Brain microvascular endothelial cell (primary cell): ENCODE measurements at regions not wholly inside any gene's neighbourhood (a gene's known extent, or its start where the extent isn't known, plus 50 kb on each side); places are given as distances from the start of the nearest gene placed in this dataset.
"Not testable (repeated sequence)": the region's sequence is repeated elsewhere in the genome, so short reads cannot be mapped to it uniquely, and the experiment has no call there.

Experiments used
- DNase-seq: peaks from one replicate; pipeline ENCODE4 v3.0.0-alpha.2; 2020
- H3K27ac ChIP-seq: fragments of 250-450 bp; sonication (Bioruptor Pico); 2 replicates; pipeline ENCODE4 v1.5.1; 2020; ENCODE audit warnings: mild to moderate bottlenecking, moderate library complexity
- H3K27me3 ChIP-seq: fragments of 250-450 bp; sonication (Bioruptor Pico); replicated peaks from 2 replicates; pipeline ENCODE4 v1.5.1; 2020; ENCODE audit warnings: mild to moderate bottlenecking
- H3K36me3 ChIP-seq: fragments of 250-450 bp; sonication (Bioruptor Pico); replicated peaks from 2 replicates; pipeline ENCODE4 v1.5.1; 2020; ENCODE audit warnings: mild to moderate bottlenecking
- H3K4me3 ChIP-seq: 2 replicates; pipeline ENCODE4 v1.5.1; 2011; ENCODE audit warnings: low read depth, mild to moderate bottlenecking, control low read depth, low read length, moderate library complexity
- CTCF ChIP-seq: IDR thresholded peaks from 2 replicates; pipeline ENCODE4 v1.5.1; 2011; ENCODE audit warnings: low read depth, mild to moderate bottlenecking, moderate library complexity, low read length, control low read depth, inconsistent platforms; ENCODE audit errors: missing control alignments
- in situ Hi-C: cut with HindIII; loops from 2 replicates; pipeline ENCODE4 v1.10.0; 2017; ENCODE audit warnings: low sequenced_read_pairs, low pct_ligation_motif_present

- Histone ChIP-seq H3K36me3 (no peaks in the 10 kb centered on the region), H3K27me3 (no peaks in the 10 kb centered on the region), H3K4me3 (no peak overlapping the region), H3K27ac (no peak overlapping the region)
- in situ Hi-C loops = no loop called here
- TF ChIP-seq CTCF = no peak
- no peak for DNase-seq
These were observed 593.1 kb upstream of the CAMK1G start for GRCh38 chr1:208990456-208990855.

GRCh38 chr1:208997053-208997452, 586.5 kb upstream of the CAMK1G start:
- H3K36me3 ChIP-seq, H3K27me3 ChIP-seq, H3K27ac ChIP-seq, H3K4me3 ChIP-seq, in situ Hi-C loops, DNase-seq: not testable (repeated sequence)

- in situ Hi-C loops = no loop called here
- DNase-seq = no peak
- Histone ChIP-seq H3K36me3 (no peaks in the 10 kb centered on the region), H3K4me3 (no peak overlapping the region), H3K27ac (no peak overlapping the region), H3K27me3 (no peaks in the 10 kb centered on the region)
- TF ChIP-seq CTCF = peak; percentile 30
These were observed 585.7 kb upstream of the CAMK1G start for GRCh38 chr1:208997726-208998312.

- in situ Hi-C loops = no loop called here
- DNase-seq = no peak
- no peak for TF ChIP-seq CTCF
These were observed 574.9 kb upstream of the CAMK1G start for GRCh38 chr1:209008586-209008985.

GRCh38 chr1:209010475-209011230, 572.9 kb upstream of the CAMK1G start:
- H3K27ac ChIP-seq = no peak overlapping the region
- no peak for DNase-seq
- H3K27me3 ChIP-seq = no peaks in the 10 kb centered on the region
- no peaks in the 10 kb centered on the region for H3K36me3 ChIP-seq
- in situ Hi-C loops = no loop called here
- no peak for TF ChIP-seq CTCF
- H3K4me3 ChIP-seq = no peak overlapping the region

More at GRCh38 chr1:209008586-209008985, 574.9 kb upstream of the CAMK1G start:
- Histone ChIP-seq H3K27me3 (no peaks in the 10 kb centered on the region), H3K4me3 (no peak overlapping the region), H3K27ac (no peak overlapping the region), H3K36me3 (no peaks in the 10 kb centered on the region)

GRCh38 chr1:209012443-209013196, 570.9 kb upstream of the CAMK1G start:
- no peak overlapping the region for H3K4me3 ChIP-seq
- H3K27me3 ChIP-seq = no peaks in the 10 kb centered on the region
- DNase-seq = no peak
- no peak overlapping the region for H3K27ac ChIP-seq
- H3K36me3 ChIP-seq = no peaks in the 10 kb centered on the region
- TF ChIP-seq CTCF = no peak
- in situ Hi-C loops = no loop called here
